Kasumi-1 (cell line): ENCODE measurements at regions not wholly inside any gene's neighbourhood (a gene's known extent, or its start where the extent isn't known, plus 50 kb on each side); places are given as distances from the start of the nearest gene placed in this dataset.
A peak's percentile ranks its signal among the peaks of the same experiment; 100 is the strongest.
"Not testable (repeated sequence)": the region's sequence is repeated elsewhere in the genome, so short reads cannot be mapped to it uniquely, and the experiment has no call there.

Source experiments
- DNase-seq, 2 experiments: peaks; one replicate each; lab custom pipeline; 2025; lab: John Stamatoyannopoulos, UW

DNA sequence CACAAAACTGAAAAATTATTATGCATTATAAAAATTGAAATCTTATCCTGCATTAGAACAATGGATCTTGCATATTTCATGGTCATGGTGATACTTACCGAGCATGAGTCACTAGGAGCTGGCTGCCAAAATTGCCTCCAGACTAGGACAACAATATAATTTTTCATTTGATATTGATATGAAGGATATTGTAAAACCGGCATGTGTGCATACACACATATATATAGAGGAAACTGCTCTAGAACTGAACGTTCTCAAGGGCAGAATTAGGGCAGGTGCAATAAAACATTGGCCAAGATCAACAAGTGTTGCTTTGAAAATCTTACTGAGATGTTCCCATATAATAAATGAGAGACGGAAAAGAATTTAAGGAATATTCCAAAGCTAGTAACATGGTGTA is 319.4 kb upstream of the POU1F1 start:
- no peak for DNase-seq

DNA sequence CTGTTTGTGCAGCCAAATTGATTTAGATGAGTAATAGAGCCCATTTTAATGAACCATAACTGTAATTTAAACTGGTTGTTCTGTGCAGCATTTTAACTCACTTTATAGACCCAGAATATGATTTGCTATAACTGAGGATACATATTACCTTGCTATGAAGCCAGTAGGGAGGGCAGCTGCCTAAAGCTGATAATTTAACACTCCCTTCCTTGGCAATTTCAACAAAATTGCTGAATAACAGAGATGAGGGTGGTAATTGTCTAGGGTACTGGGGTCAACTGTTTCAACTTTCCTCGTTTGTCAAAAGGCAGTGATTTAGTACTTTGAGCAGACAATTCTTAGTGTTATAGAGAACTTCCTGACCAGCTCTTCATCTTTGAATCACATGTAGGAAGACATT is 304.9 kb upstream of the POU1F1 start:
- DNase-seq: no peak

DNA sequence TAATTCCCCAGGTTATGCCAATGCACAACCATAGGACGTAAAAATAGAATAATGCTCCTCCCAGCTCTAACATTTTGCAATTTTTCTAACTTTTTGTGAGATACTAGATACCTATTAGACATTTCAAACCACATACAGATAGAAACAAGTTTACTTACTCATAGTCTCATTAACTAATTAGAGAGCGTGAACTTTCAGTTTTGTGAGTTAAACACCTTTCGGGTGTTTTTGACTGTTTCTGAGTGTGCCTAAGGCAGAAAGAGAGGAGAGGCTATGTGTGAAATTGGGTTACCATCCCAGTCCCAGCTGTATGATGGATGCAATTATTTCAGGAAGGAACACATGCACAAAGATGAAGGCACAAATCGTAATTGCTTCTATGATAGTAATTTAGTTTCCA is 300.4 kb upstream of the POU1F1 start:
- DNase-seq: no peak

DNA sequence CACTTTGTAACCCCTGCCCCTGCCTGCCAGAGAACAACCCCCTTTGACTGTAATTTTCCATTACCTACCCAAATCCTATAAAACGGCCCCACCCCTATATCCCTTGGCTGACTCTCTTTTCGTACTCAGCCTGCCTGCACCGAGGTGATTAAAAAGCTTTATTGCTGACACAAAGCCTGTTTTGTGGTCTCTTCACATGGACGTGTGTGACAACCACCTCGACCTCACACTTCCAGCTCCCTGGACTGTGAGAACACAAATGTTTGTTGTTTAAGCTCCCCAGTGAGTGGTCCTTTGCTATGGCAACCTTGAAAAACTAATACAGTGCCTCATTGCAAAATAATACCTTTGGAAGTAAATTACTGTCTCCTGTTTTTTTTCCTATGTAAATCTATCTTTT is 299.2 kb upstream of the POU1F1 start:
- DNase-seq: no peak

DNA sequence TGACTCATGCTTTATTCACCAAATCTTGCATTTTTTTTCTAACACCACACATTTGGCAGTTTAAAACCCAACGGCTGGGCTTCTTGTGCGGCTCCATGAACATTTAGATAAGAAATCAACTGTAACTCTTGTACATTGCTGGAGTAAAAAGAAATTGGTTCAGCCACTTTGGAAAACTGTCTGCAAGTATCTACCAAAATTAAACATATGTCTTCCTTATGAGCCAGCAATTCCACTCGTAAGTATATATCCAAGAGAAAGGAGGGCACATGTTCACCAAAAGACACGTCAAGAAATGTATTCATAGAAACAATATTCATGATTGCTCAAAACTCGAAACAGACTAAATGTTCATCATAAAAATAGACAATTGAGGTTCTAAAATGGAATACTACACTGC is 291.9 kb upstream of the POU1F1 start:
- no peak for DNase-seq

DNA sequence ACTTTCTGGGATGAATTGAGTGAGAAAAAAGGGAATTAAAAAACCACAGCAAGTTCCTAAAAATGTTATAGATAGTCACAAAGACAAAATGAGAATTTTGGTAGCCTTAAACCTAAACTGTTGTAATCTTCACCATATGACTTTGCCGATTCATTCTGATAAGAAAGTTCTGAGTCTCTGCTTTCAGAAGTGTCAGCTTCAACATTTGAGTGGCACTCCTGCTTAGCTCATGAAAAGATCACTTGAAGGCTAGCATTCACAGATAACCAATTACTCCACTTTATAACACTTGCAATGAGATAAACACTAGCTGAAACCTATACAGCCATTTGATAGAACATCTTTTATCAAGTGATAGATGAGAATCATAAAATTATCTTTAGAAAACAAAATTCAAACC is 288.1 kb upstream of the POU1F1 start:
- no peak for DNase-seq

DNA sequence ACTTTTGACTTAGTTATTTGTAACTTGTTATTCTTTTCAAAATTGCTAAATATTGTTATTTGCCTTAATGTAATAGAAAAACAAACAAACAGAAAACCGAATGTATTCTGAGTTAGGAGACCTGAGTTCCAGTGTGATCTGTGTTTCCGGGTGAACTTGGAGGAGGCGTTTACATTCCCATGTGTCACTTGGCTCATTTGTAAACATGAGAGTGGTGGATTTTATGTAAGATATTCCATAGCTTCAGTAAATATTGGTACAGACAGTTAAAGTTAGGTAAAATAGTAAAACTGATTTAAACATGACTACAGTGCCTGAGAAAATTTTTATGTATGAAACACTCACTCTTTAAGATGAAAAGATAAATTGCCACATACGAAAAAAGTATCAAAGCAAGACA is 287.3 kb upstream of the POU1F1 start:
- no peak for DNase-seq

DNA sequence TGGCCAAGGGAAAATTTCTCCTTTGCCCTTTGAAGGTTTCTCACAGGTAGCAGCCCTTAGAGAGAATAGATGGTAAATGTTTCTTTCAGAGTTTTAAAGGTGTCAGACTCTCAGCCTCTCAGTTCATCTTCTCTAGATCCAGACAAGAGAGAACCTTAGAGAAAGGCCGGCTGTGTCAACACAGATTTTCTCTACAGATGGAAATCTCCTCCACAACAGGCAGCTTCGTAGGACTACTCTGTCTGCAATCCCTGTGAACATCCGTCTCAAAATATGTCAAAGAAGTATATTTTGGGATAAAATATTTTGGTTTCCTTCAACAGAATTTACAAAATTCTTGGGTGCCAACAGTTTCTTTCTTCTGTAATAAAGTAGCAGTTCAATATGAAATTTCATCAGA is 282.1 kb upstream of the POU1F1 start:
- DNase-seq: no peak

DNA sequence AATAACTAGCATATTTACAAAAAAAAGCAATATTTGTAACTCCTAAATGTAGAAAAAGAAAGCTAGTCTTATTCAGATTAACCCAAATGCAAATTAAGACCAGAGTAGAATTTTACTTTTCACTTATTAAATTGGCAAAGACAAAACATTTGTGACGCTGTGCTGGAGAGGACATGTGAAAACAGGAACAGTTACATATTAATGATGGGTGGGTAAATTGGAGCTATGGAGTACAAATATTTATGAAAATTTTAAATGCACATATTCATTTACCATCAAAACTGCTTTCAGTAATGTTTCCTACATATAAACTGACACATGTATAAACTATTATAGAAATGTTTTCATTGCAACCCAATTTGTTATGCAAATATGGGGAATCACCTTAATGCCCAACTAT is 278.9 kb upstream of the POU1F1 start:
- no peak for DNase-seq

DNA sequence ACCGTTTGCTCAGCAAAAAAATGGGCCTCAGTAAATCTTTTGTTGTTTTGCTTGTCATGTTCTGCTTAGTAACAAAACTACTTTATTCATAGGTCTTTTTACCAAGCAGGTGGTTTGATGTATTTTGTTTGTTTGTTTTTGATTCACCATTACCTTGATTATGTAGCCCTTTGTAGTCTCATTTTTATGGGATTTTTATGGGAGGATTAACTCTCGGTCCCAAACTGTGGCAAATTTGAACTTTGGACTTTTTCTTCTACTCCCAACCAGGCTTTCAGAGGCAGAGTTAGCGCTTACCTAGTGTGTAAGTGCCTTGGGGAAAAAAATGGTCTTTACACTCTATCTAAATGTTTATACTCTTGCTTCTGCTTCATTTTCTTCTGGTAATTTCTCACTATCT is 276.7 kb upstream of the POU1F1 start:
- DNase-seq: no peak

DNA sequence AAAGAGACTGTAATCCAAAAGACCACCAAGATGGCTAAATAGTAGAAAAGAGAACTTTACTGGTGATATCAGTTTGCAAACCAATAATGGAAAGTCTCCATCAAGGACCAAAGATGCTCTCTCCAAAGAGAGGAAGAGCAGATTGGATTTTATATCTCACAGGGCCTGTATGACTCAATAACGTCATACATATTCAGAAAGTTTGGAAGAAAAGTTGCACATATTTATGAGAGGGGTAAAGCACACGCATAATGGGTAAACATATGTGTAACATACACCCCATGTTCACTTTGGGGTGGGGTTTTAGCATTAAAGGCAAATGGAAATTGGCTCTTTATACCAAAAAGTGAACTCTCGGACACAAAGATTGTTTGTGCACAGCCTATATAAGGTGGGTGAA is 274.5 kb upstream of the POU1F1 start:
- no peak for DNase-seq

DNA sequence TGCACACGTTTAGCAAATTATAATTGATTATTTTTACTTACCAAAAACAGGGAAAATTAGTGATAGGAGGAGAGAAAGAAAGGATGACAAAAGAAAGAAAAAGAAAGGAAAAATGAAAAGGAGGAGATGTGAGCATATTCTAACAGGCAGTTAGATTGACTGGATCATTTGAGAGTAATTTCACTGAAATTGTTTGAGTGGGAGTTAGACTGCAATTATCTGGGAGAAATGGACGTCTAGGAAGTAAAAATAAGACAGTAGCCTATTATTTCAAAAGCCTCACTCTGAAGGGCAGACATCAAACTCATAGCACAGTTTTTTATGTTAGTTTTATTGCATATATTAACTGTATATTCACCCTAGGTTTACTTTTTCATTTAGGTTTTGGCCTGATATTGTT is 272.8 kb upstream of the POU1F1 start:
- no peak for DNase-seq

DNA sequence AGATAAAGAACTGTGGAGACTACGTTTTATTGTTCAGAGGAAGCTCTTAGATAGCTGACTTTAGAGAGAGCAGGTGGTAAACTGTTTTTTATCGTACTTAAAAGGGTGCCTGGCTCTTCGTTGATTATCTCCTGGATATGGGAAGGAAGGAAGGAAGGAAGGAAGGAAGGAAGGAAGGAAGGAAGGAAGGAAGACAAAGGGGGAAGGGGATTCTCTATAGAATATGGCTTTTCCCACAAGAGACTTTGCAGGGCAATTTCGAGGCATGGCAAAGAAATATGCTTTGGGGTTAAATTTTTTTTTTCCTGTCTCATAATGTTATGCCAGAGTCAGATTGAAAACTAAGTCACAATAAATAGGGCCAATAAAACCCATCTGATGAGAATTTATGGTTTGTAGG is 271.9 kb upstream of the POU1F1 start:
- no peak for DNase-seq

DNA sequence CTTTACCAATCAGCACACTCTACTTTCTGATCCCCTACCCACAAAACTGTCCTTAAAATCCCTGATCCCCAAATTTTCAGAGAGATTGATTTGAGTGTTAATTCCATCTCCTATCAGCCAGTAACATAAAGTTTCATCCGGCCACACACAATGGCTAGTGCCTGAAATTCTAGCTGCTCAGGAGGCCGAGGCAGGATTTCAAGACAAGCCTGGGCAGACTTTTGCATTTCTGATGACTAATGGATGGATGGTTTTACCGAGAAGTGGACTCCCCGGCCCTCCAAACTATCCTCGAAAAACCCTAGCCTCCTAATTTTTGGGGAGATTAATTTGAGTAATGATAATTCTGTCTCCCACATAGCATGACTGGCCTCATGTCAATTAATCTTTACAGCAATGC is 269.8 kb upstream of the POU1F1 start:
- no peak for DNase-seq

DNA sequence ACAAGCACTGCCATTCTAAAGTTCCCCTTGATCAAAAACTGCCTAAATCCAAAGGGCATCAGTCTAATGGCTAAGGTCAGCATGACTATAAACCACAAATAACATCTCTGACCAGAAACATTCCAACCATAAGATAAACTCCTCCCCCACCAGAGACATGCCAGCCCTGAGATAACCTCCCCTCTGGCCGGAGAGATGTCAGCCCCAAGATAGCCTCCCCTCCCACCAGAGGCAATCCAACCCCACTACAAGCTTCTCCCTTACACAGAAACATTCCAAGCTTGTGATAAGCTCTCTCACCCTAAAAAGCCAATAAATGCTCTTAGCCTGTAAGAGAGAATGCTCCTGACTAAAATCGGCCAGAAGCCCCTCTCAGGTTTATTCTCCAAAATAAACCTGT is 267.0 kb upstream of the POU1F1 start:
- DNase-seq: not testable (repeated sequence)

DNA sequence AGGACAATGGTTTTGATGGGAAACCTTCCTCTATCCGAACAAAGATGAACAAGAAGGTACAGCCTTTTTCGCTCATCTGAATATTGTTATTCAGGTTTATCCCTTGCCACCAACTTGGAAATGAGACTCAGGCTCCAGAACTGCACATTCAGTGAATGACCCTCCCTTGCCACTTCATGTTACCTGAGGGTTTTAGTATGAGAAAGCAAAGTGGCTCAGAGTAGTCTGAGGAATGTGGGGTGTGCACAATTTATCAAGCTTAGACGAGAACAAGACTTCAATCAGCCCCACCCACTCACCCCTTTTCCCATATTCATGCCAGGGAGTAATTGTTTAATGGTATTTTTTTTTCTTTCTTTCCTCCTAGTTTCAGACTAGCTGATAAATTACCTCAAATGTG is 265.3 kb upstream of the POU1F1 start:
- DNase-seq: no peak

DNA sequence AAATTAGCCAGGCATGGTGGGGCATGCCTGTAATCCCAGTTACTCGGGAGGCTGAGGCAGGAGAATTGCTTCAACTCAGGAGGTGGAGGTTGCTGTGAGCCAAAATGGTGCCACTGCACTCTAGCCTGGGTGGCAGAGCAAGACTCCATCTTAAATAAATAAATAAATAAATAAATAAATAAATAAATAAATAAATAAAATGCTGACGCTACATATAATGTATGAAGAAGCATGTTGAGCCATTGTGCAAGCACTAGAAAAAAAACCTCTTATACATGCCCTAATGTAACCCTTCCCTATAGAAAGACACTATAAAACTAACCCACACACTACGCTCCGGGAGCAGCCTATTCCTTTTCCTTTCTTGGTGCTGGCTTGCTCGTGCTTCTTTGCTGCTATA is 262.3 kb upstream of the POU1F1 start:
- DNase-seq: not testable (repeated sequence)

DNA sequence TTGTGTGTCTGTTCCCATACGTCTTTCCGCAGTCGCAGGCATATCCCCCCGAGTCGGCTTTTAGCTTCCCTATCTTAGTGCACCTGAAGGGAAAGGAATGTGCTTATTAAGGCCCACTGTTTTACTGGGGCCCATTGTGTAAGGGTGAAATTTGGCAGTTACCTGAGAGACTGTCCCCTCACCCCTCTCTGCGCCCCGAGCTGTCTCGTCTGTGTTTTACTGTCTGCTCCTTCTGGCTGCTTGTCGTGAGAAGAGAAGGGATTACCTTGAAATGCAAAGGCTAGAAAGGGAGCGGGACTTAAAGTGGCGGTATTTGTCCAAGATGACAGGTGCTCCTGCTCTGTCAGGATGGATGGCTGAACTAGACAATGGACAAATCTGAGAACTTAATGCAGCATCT is 233.0 kb upstream of the POU1F1 start:
- no peak for DNase-seq

DNA sequence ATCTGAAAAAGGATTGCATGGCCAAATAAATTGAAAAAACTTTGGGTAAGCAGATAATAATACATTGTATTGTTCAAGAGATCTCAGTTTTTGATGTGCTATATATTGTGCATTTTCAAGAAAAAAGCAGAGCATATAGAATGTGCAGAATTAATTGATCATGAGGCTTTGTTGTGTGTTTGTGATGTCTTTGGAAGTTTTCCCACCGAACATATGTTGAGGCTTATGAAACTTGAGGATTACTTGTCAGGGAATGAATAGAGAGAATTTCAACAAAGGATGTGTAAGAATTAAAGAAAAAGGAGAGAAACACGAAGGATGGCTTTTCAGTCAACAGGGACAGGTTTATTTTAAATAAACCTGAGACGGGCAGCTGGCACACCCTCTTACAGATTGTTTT is 232.5 kb upstream of the POU1F1 start:
- DNase-seq: no peak

DNA sequence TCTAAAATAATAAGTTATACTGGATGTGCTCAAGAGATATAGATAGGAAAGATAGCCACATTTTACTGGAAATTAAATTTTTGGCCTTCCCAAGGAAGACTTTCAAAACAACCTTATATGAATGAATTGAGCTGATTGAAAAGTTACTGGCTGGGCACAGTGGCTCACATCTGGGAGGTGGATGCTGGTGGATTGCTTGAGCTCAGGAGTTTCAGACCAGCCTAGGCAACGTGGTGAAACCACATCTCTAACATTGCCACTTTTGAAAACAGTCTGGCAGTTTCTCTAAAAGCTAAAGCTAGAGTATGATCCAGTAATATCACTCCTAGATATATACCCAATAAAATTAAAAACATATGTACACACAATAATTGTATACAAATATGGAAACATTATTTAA is 231.4 kb upstream of the POU1F1 start:
- DNase-seq: no peak

DNA sequence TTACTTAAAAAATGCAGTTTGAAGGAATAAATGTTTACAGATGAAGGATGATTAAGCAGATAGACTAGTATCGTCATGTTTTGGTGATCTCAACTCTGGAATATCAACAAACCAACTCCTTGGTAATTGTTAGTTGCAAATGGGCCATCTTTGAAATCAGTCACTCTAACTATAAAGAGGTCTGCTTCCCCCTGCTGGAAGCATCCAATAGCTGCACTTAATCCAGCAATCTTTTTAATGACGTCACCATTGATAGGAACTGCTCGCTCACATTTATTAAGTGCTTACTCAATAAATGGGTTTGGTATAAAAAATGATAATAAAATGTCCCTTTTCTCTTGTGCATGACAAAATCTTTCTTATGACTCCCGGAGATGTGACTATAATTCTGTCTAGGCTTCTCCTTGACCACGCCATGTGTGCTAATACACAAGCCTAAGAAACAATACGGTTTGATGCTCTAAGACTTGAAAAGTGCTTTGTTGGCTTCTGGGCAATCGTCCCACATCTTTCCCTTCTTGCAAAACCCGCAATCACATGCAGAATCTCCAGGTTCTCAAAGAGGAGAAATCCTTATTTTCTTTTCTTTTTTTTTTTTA is 227.6 kb upstream of the POU1F1 start:
- DNase-seq: peak; percentile 66 to 73

DNA sequence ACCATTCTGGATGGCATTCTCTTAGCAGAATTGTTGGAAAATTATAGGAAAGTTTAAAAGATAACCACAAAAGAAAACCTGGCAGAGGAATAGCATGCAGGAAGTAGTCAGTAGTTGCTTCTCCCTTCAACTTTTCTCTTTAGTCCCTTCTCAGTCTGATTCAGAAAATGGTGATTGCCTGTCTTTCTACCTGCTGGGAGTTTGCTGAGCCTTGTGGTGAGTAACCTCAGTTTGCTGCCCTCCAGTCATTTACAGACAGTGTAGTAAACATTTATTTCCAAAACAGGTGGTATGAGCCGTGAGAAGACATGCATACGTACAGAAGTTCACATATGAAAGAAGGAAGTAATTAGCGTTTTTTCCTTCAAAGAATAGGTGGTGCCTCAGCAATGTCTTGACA is 224.7 kb upstream of the POU1F1 start:
- DNase-seq: no peak

DNA sequence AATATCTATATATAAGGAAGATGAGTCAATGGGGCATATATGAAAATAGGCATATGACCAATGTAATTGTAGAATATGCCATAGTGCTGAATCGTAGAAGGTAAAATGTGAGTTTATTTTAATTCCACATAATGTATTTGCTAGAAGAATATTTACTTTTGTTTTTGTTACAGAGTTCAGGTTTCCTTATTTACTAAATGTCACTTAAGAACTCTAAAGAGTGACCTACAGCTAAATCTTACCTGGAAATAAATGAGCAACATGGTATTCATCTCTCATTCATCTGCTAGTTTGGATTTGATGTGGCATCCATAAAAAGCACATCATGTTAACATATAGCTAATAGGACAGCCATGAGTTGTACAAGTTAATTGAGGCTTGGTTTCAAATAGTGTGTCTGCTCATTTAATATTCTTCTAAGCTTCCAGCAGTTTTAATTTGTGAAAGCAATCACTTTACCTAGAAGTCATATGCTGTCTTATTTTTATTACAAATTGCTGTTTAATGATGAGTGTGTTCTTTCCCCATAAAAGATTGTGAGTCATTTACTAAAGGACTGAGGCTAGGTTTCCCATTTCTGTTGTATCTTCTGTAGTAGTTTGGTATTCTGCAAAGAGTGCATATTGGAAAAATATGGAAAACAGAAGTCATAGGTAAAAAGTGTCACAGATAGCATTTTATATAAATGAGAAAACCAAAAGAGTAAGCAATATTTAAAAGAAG is 222.1 kb upstream of the POU1F1 start:
- DNase-seq: no peak

DNA sequence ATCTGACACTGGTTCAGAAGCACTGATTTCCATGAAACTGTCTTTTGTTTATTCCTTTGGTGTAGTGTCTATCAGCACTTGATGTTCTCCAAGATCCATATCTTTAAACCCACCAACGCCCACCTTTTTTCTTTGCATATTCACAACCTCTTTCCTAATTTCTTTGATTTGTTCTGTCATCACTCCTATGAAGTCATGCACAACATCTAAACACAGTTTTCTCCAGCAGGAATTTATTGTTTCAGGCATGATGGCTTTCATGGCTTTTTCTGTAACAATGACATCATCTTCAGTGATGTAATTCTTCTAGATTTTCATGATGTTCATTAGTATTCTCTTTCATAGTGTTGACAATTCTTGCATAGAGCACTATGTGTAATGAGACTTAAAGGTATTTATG is 219.6 kb upstream of the POU1F1 start:
- no peak for DNase-seq
